H1 (cell line): ENCODE measurements at regions not wholly inside any gene's neighbourhood (a gene's known extent, or its start where the extent isn't known, plus 50 kb on each side); places are given as distances from the start of the nearest gene placed in this dataset.

ENCODE experiments used
- CTCF ChIA-PET: fragments of 300-600 bp; sonication (Branson Sonifier 250); formaldehyde crosslinking; loops from one replicate; lab custom pipeline; 2021; ENCODE audit not compliant: partially characterized antibody; lab: Charles Lee
- POLR2A ChIA-PET: fragments of 300-600 bp; sonication (Branson Sonifier 250); formaldehyde crosslinking; loops from one replicate; lab custom pipeline; 2021; ENCODE audit warnings: inconsistent platforms; ENCODE audit not compliant: partially characterized antibody; lab: Charles Lee
- DNase-seq, 2 experiments: peaks; one replicate each; pipeline versions ENCODE4 v3.0.0 to v3.0.0-alpha.2; 2010 to 2022; ENCODE audit warnings: low spot score in 2 of 2, low read depth in 1 of 2, mixed read lengths in 1 of 2
- FAIRE-seq: peaks from 2 replicates; lab custom pipeline; 2011; peaks lifted over from hg19 to GRCh38; lab: Jason Lieb, UNC
- H2AFZ ChIP-seq: 2 replicates; pipeline ENCODE4 v1.8.1; 2012; ENCODE audit warnings: low read length, inconsistent platforms
- H2AK5ac ChIP-seq: 2 replicates; pipeline ENCODE4 v1.6.1; 2013; ENCODE audit warnings: low read depth, low read length
- H2BK120ac ChIP-seq: replicated peaks from 2 replicates; pipeline ENCODE3; 2013; ENCODE audit warnings: low read depth, low read length, inconsistent platforms
- H2BK12ac ChIP-seq: 2 replicates; pipeline ENCODE4 v1.6.1; 2013; ENCODE audit warnings: low read depth, low read length
- H2BK15ac ChIP-seq: 2 replicates; pipeline ENCODE4 v1.6.1; 2013; ENCODE audit warnings: low read length
- H2BK20ac ChIP-seq: 2 replicates; pipeline ENCODE4 v1.6.1; 2013; ENCODE audit warnings: low read length
- H2BK5ac ChIP-seq: 2 replicates; pipeline ENCODE4 v1.6.1; 2013; ENCODE audit warnings: low read depth, low read length
- H3K14ac ChIP-seq: 2 replicates; pipeline ENCODE4 v1.6.1; 2013; ENCODE audit warnings: inconsistent platforms; ENCODE audit not compliant: insufficient read length
- H3K18ac ChIP-seq: 2 replicates; pipeline ENCODE4 v1.6.1; 2013; ENCODE audit warnings: low read length; ENCODE audit errors: extremely low read depth
- H3K23ac ChIP-seq: 2 replicates; pipeline ENCODE4 v1.6.1; 2013; ENCODE audit warnings: inconsistent platforms; ENCODE audit not compliant: insufficient read length
- H3K23me2 ChIP-seq: 2 replicates; pipeline ENCODE4 v1.6.1; 2013; ENCODE audit warnings: low read depth, low read length
- H3K27ac ChIP-seq: 2 replicates; pipeline ENCODE4 v1.6.1; 2011; ENCODE audit warnings: low read depth, low read length, inconsistent platforms
- H3K27me3 ChIP-seq, 4 experiments: replicated peaks in 1 of 4; 1 replicate in 1 of 4; 2 replicates in 3 of 4; pipeline versions ENCODE4 v1.6.1 to v1.8.1; 2011 to 2013; ENCODE audit warnings: low read length in 3 of 4, mild to moderate bottlenecking in 3 of 4, inconsistent platforms in 2 of 4, mixed read lengths in 2 of 4, moderate library complexity in 1 of 4; ENCODE audit not compliant: control insufficient read depth in 3 of 4, insufficient read depth in 3 of 4; ENCODE audit errors: extremely low read depth in 1 of 4
- H3K36me3 ChIP-seq, 4 experiments: 2 replicates each; pipeline versions ENCODE4 v1.6.1 to v1.8.1; 2011 to 2013; ENCODE audit warnings: mild to moderate bottlenecking in 4 of 4, low read length in 3 of 4, moderate library complexity in 2 of 4, control low read depth in 1 of 4, inconsistent platforms in 1 of 4; ENCODE audit not compliant: insufficient read depth in 4 of 4, control insufficient read depth in 2 of 4
- H3K4ac ChIP-seq: replicated peaks from 2 replicates; pipeline ENCODE3; 2013; ENCODE audit warnings: low read length, low read depth, mixed read lengths, inconsistent platforms; ENCODE audit not compliant: insufficient read length
- H3K4me1 ChIP-seq, 4 experiments: replicated peaks in 1 of 4; 1 replicate in 1 of 4; 2 replicates in 3 of 4; pipeline versions ENCODE4 v1.6.1 to v1.8.1; 2011 to 2013; ENCODE audit warnings: low read length in 3 of 4, inconsistent platforms in 2 of 4, mixed read lengths in 1 of 4; ENCODE audit not compliant: insufficient read depth in 4 of 4, control insufficient read depth in 3 of 4
- H3K4me2 ChIP-seq, 2 experiments: 2 replicates each; pipeline versions ENCODE4 v1.6.1 to v1.8.1; 2011 to 2013; ENCODE audit warnings: low read depth in 2 of 2, low read length in 2 of 2, control low read depth in 1 of 2, inconsistent platforms in 1 of 2, mild to moderate bottlenecking in 1 of 2; ENCODE audit not compliant: insufficient read depth in 1 of 2
- H3K4me3 ChIP-seq, 4 experiments: fragments of 200-600, 300-600 bp in 1 of 4; sonication (generic), shearing (Covaris generic), sonication (Bioruptor Twin) in 1 of 4; 2 replicates each; pipeline versions ENCODE4 v1.5.1 to v1.8.1; 2011 to 2016; ENCODE audit warnings: low read length in 4 of 4, low read depth in 3 of 4, control low read depth in 2 of 4, inconsistent platforms in 2 of 4, mild to moderate bottlenecking in 2 of 4, mixed read lengths in 1 of 4, moderate library complexity in 1 of 4; ENCODE audit not compliant: insufficient read depth in 2 of 4; ENCODE audit errors: extremely low read depth in 1 of 4
- H3K56ac ChIP-seq: replicated peaks from 2 replicates; pipeline ENCODE3; 2013; ENCODE audit warnings: low read depth, mild to moderate bottlenecking, mixed read lengths, low read length, inconsistent platforms; ENCODE audit not compliant: insufficient read length
- H3K79me1 ChIP-seq: 2 replicates; pipeline ENCODE4 v1.6.1; 2013; ENCODE audit warnings: low read depth, low read length, control low read depth
- H3K79me2 ChIP-seq, 2 experiments: 2 replicates each; pipeline versions ENCODE4 v1.6.1 to v1.8.1; 2012 to 2013; ENCODE audit warnings: low read length in 2 of 2, mild to moderate bottlenecking in 2 of 2, inconsistent platforms in 1 of 2; ENCODE audit not compliant: insufficient read depth in 2 of 2, control insufficient read depth in 1 of 2
- H3K9ac ChIP-seq, 4 experiments: replicated peaks in 1 of 4; 1 replicate in 1 of 4; 2 replicates in 3 of 4; pipeline versions ENCODE4 v1.6.1 to v1.8.1; 2011 to 2013; ENCODE audit warnings: low read depth in 3 of 4, low read length in 3 of 4, control low read depth in 2 of 4, mild to moderate bottlenecking in 2 of 4, moderate library complexity in 2 of 4, inconsistent platforms in 1 of 4; ENCODE audit errors: extremely low read depth in 1 of 4
- H3K9me3 ChIP-seq, 2 experiments: 2 replicates each; pipeline versions ENCODE4 v1.6.1 to v1.8.1; 2012 to 2013; ENCODE audit warnings: mild to moderate bottlenecking in 2 of 2, moderate library complexity in 2 of 2, control low read depth in 1 of 2, inconsistent platforms in 1 of 2, low read depth in 1 of 2, low read length in 1 of 2, mixed read lengths in 1 of 2; ENCODE audit not compliant: insufficient read depth in 2 of 2
- H4K20me1 ChIP-seq, 2 experiments: replicated peaks in 1 of 2; 2 replicates each; pipeline versions ENCODE3 to v1.8.1; 2011 to 2013; ENCODE audit warnings: inconsistent platforms in 2 of 2, low read length in 2 of 2, mild to moderate bottlenecking in 1 of 2; ENCODE audit not compliant: insufficient read depth in 2 of 2, control insufficient read depth in 1 of 2
- H4K5ac ChIP-seq: 2 replicates; pipeline ENCODE4 v1.6.1; 2013; ENCODE audit warnings: low read length, low read depth, mixed read lengths, inconsistent platforms; ENCODE audit not compliant: insufficient read length
- H4K8ac ChIP-seq: 2 replicates; pipeline ENCODE4 v1.8.0; 2013; ENCODE audit warnings: mild to moderate bottlenecking, moderate library complexity, low read length, inconsistent platforms; ENCODE audit not compliant: insufficient read depth; ENCODE audit errors: extremely low read depth
- H4K91ac ChIP-seq: replicated peaks from 2 replicates; pipeline ENCODE3; 2013; ENCODE audit warnings: low read length, mixed read lengths, inconsistent platforms; ENCODE audit not compliant: insufficient read length
- ASH2L ChIP-seq: fragments of 200-600, 300-600 bp; sonication (generic); IDR thresholded peaks from one replicate; pipeline ENCODE4 v1.7.1; 2017; ENCODE audit warnings: low read length
- EZH2 ChIP-seq: fragments of 200-600 bp; sonication (generic); IDR thresholded peaks from 2 replicates; pipeline ENCODE4 v1.7.1; 2012; ENCODE audit warnings: low read depth, mild to moderate bottlenecking, moderate library complexity, low read length, inconsistent platforms; ENCODE audit not compliant: severe bottlenecking
- SRF ChIP-seq: IDR thresholded peaks from 2 replicates; pipeline ENCODE4 v1.6.1; 2011; ENCODE audit warnings: mild to moderate bottlenecking, low read depth, low read length, moderate library complexity
- TAF1 ChIP-seq: IDR thresholded peaks from 2 replicates; pipeline ENCODE4 v1.6.1; 2011; ENCODE audit warnings: mild to moderate bottlenecking, low read depth, low read length
- TAF7 ChIP-seq: optimal IDR thresholded peaks from 2 replicates; pipeline ENCODE3; 2011; ENCODE audit warnings: low read depth, mild to moderate bottlenecking, inconsistent platforms, low read length, moderate library complexity, borderline replicate concordance
- WGBS, 2 experiments: shearing (Covaris generic) in 1 of 2; methylation state at CpG; one replicate each; pipeline versions ENCODE4 v1.1.6 to v1.1.7; 2013 to 2015; ENCODE audit warnings: low lambda C conversion rate in 2 of 2, mixed read lengths in 2 of 2, inconsistent platforms in 1 of 2, low coverage in 1 of 2, missing lambda C conversion rate in 1 of 2; ENCODE audit not compliant: insufficient replicate concordance in 2 of 2, insufficient coverage in 1 of 2, insufficient read length in 1 of 2; ENCODE audit errors: extremely low coverage in 1 of 2, missing lambda C conversion rate in 1 of 2; 5-methylcytosine and 5-hydroxymethylcytosine counted together

GRCh38 chr18:7413906-7414305, 153.2 kb upstream of the PTPRM start:
- H3K4ac ChIP-seq: no peak overlapping the region
- DNase-seq: no peak
- H2BK12ac ChIP-seq: no peak overlapping the region
- H4K8ac ChIP-seq: no peak overlapping the region
- H2BK120ac ChIP-seq: no peak overlapping the region
- H3K23me2 ChIP-seq: no peaks in the 10 kb centered on the region
- no peaks in the 10 kb centered on the region for H4K20me1 ChIP-seq
- H2BK15ac ChIP-seq: no peak overlapping the region
- H3K36me3 ChIP-seq: no peaks in the 10 kb centered on the region
- no peak overlapping the region for H2BK5ac ChIP-seq
- H3K4me1 ChIP-seq: peaks cover 0 to 4% (median 0%) of the 10 kb centered on the region in 4 experiments; a peak in 2 of 7 replicates
- H2AK5ac ChIP-seq: no peak overlapping the region
- H2BK20ac ChIP-seq: no peak overlapping the region
- ChIA-PET CTCF (no interaction called here), POLR2A (no interaction called here)
- no peak overlapping the region for H3K18ac ChIP-seq
- no peaks in the 10 kb centered on the region for H3K27me3 ChIP-seq
- no peak for TF ChIP-seq EZH2
- no peak for TF ChIP-seq SRF
- no peak for TF ChIP-seq TAF1
- TF ChIP-seq ASH2L: no peak
- TF ChIP-seq TAF7: no peak
- H3K79me1 ChIP-seq: no peaks in the 10 kb centered on the region
- FAIRE-seq: no peak
- H3K79me2 ChIP-seq: no peaks in the 10 kb centered on the region
- H4K91ac ChIP-seq: no peak overlapping the region
- no peak overlapping the region for H4K5ac ChIP-seq
- no peak overlapping the region for H3K27ac ChIP-seq
- no peak overlapping the region for H3K4me3 ChIP-seq
- no peaks in the 10 kb centered on the region for H3K9me3 ChIP-seq
- no peak overlapping the region for H3K9ac ChIP-seq
- no peak overlapping the region for H3K23ac ChIP-seq
- 0 out of 2 replicates have a peak overlapping the region, but pooled peaks have one; percentile 67 for H2AFZ ChIP-seq
- no peak overlapping the region for H3K56ac ChIP-seq
- WGBS, 2 experiments: 89% methylated on average over 3 of the region's 3 CpGs; no CpG with 5 or more reads in 1 of the 2 experiments
- H3K4me2 ChIP-seq: no peak overlapping the region
- no peak overlapping the region for H3K14ac ChIP-seq
